ENCODE measurements at regions not wholly inside any gene's neighbourhood (a gene's known extent, or its start where the extent isn't known, plus 50 kb on each side); places are given as distances from the start of the nearest gene placed in this dataset.
"Not testable (repeated sequence)": the region's sequence is repeated elsewhere in the genome, so short reads cannot be mapped to it uniquely, and the experiment has no call there.

GRCh38 chr1:148254611-148255429 lies 102.7 kb upstream of the NBPF11 start:
- TF ChIP-seq, protein P1, sequence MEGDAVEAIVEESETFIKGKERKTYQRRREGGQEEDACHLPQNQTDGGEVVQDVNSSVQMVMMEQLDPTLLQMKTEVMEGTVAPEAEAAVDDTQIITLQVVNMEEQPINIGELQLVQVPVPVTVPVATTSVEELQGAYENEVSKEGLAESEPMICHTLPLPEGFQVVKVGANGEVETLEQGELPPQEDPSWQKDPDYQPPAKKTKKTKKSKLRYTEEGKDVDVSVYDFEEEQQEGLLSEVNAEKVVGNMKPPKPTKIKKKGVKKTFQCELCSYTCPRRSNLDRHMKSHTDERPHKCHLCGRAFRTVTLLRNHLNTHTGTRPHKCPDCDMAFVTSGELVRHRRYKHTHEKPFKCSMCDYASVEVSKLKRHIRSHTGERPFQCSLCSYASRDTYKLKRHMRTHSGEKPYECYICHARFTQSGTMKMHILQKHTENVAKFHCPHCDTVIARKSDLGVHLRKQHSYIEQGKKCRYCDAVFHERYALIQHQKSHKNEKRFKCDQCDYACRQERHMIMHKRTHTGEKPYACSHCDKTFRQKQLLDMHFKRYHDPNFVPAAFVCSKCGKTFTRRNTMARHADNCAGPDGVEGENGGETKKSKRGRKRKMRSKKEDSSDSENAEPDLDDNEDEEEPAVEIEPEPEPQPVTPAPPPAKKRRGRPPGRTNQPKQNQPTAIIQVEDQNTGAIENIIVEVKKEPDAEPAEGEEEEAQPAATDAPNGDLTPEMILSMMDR (IDR thresholded peaks at IDR 0.05): peak; percentile 38 to 52 (median 49)
- not testable (repeated sequence) for TF ChIP-seq POLR2A (IDR thresholded peaks at IDR 0.05)

Measured in testis (tissue), 2 donors.